ENCODE measurements at regions not wholly inside any gene's neighbourhood (a gene's known extent, or its start where the extent isn't known, plus 50 kb on each side); places are given as distances from the start of the nearest gene placed in this dataset.
"Not testable (repeated sequence)": the region's sequence is repeated elsewhere in the genome, so short reads cannot be mapped to it uniquely, and the experiment has no call there.

GRCh38 chr2:111395350-111396128 lies 274.8 kb downstream of the BCL2L11 start:
- peak; percentile 4 for DNase-seq (ENCODE audit: low read depth)
- H3K4me3 ChIP-seq (ENCODE audit: low read length), result not testable (repeated sequence)

DNA sequence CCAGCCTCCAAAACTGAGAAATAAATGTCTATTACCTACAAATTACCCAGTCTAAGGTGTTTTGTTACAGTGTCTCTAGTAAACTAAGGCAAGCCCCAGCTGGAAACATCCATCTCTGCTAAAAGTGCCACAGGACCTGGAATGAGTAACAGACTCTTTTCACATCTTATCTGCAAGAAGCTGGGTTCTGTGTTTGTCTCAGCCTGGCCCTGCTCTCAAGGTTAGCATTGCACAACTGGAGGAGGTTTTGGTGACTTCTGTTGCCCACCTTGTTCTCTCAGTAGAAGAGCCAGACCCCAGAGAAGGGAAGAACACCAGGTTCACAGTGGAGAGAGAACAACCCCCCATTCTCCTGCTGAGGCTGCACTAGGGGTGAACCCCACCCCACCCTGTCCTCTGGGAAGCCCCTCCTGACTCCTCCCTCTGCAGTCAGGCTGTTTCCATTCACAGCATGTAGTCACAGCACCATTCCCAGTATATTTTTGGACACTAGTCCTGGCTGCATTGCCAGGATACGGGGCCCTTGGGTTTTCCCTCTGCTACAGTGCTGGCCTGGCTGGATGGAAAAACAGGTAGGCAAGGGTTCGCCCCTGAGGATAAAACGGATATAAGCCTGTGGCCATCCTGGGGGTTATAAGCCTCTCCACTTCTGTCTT lies 280.0 kb downstream of the BCL2L11 start:
- not testable (repeated sequence) for H3K9ac ChIP-seq (ENCODE audit: low read length); H3K4me3 ChIP-seq (ENCODE audit: low read length); H3K4me1 ChIP-seq (ENCODE audit: control insufficient read depth, insufficient read depth, low read length); DNase-seq (ENCODE audit: low read depth); H3K9me3 ChIP-seq (ENCODE audit: control insufficient read depth, low read length); H3K36me3 ChIP-seq (ENCODE audit: control insufficient read depth, insufficient read depth, low read length, severe bottlenecking); H3K27me3 ChIP-seq (replicated peaks; ENCODE audit: control insufficient read depth, insufficient read depth, low read length)

More at GRCh38 chr2:111395350-111396128, 274.8 kb downstream of the BCL2L11 start:
- not testable (repeated sequence) for H3K27me3 ChIP-seq (replicated peaks; ENCODE audit: control insufficient read depth, insufficient read depth, low read length); H3K4me1 ChIP-seq (ENCODE audit: control insufficient read depth, insufficient read depth, low read length); H3K36me3 ChIP-seq (ENCODE audit: control insufficient read depth, insufficient read depth, low read length, severe bottlenecking); H3K9ac ChIP-seq (ENCODE audit: low read length); H3K9me3 ChIP-seq (ENCODE audit: control insufficient read depth, low read length)

DNA sequence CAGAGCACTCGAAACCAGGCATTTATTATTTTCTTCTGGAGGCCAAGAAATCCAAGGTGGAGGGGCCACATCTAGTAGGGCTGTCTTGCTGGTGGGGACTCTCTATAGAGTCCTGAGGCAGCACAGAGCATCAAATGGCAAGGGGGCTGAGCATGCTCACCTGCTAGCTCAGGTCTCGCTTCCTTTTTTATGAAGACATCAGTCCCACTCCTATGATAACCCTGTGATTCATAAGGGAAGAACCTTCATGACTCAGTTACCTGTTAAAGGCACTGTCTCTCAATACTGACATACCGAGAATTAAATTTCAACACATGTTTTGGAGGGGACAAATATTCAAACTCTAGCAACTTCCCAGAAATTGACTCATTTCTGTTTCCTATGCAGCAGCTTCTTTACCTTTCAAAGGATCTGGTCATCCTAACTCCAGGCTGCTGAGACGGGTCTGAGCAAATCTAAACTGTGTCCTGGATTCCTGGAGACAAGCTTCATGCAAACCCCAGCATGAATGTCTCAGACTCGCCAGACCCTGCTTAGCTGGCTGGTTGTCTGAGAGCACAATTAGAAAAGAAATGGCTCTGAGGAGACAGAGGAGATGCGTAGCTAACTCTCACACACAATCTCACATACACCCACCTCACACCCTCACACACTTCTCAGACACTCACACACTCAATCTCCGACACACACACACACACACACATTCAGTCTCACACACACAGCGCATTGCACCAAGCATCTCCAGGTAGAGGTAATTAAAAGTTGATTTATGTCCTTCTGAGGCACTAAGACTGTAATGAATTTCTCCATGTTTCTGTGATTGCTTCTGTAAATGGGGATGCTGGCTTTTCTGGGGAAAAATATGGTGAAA lies 280.8 kb downstream of the BCL2L11 start:
- not testable (repeated sequence) for H3K9me3 ChIP-seq (ENCODE audit: control insufficient read depth, low read length); H3K36me3 ChIP-seq (ENCODE audit: control insufficient read depth, insufficient read depth, low read length, severe bottlenecking); H3K4me1 ChIP-seq (ENCODE audit: control insufficient read depth, insufficient read depth, low read length); H3K9ac ChIP-seq (ENCODE audit: low read length); DNase-seq (ENCODE audit: low read depth); H3K27me3 ChIP-seq (replicated peaks; ENCODE audit: control insufficient read depth, insufficient read depth, low read length); H3K4me3 ChIP-seq (ENCODE audit: low read length)

- not testable (repeated sequence) for DNase-seq (ENCODE audit: low read depth); H3K4me1 ChIP-seq (ENCODE audit: control insufficient read depth, insufficient read depth, low read length)
Observed at GRCh38 chr2:111402450-111402849, 281.7 kb downstream of the BCL2L11 start.

DNA sequence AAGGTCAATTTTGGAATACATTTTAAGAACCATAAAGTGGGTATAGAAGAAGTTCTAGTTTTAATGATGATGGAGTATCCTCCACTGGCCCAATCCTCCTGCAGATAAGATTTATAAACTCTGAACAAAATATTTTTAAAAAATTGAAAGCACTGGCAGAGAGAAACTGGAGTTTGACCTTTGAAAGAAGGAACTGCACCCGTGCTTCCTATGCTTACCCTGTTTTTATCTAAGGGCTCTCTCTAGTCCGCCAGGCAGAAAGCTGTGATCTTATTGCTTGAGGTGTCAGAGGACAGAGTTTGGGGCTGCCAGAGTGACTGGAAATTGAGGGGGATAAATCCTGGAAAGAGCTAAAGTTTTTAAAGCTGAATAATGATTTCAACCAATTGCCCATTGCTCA lies 282.6 kb downstream of the BCL2L11 start:
- not testable (repeated sequence) for DNase-seq (ENCODE audit: low read depth); H3K36me3 ChIP-seq (ENCODE audit: control insufficient read depth, insufficient read depth, low read length, severe bottlenecking); H3K4me3 ChIP-seq (ENCODE audit: low read length); H3K9ac ChIP-seq (ENCODE audit: low read length); H3K27me3 ChIP-seq (replicated peaks; ENCODE audit: control insufficient read depth, insufficient read depth, low read length); H3K4me1 ChIP-seq (ENCODE audit: control insufficient read depth, insufficient read depth, low read length); H3K9me3 ChIP-seq (ENCODE audit: control insufficient read depth, low read length)

More at GRCh38 chr2:111402450-111402849, 281.7 kb downstream of the BCL2L11 start:
- H3K4me3 ChIP-seq (ENCODE audit: low read length); H3K36me3 ChIP-seq (ENCODE audit: control insufficient read depth, insufficient read depth, low read length, severe bottlenecking); H3K27me3 ChIP-seq (replicated peaks; ENCODE audit: control insufficient read depth, insufficient read depth, low read length); H3K9me3 ChIP-seq (ENCODE audit: control insufficient read depth, low read length); H3K9ac ChIP-seq (ENCODE audit: low read length): not testable (repeated sequence)

DNA sequence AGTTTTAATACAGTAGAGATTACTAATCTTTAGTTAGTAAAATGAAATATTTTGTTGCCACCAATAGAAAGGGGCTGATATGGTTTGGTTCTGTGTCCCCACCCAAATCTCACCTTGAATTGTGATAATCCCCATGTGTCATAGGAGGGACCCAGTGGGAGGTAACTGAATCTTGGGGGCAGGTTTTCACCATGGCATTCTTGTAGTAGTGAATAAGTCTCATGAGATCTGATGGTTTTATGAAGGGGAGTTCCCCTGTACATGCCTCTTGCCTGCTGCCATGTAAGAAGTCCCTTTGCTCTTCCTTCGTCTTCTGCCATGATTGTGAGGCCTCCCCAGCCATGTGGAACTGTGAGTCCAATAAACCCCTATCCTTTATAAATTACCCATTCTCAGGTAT lies 285.9 kb downstream of the BCL2L11 start:
- H3K4me1 ChIP-seq (ENCODE audit: control insufficient read depth, insufficient read depth, low read length); H3K9me3 ChIP-seq (ENCODE audit: control insufficient read depth, low read length); DNase-seq (ENCODE audit: low read depth); H3K36me3 ChIP-seq (ENCODE audit: control insufficient read depth, insufficient read depth, low read length, severe bottlenecking); H3K4me3 ChIP-seq (ENCODE audit: low read length); H3K9ac ChIP-seq (ENCODE audit: low read length); H3K27me3 ChIP-seq (replicated peaks; ENCODE audit: control insufficient read depth, insufficient read depth, low read length): not testable (repeated sequence)

GRCh38 chr2:111407632-111408194 lies 287.0 kb downstream of the BCL2L11 start:
- H3K9me3 ChIP-seq (ENCODE audit: control insufficient read depth, low read length); H3K27me3 ChIP-seq (replicated peaks; ENCODE audit: control insufficient read depth, insufficient read depth, low read length); DNase-seq (ENCODE audit: low read depth); H3K4me3 ChIP-seq (ENCODE audit: low read length); H3K9ac ChIP-seq (ENCODE audit: low read length); H3K4me1 ChIP-seq (ENCODE audit: control insufficient read depth, insufficient read depth, low read length); H3K36me3 ChIP-seq (ENCODE audit: control insufficient read depth, insufficient read depth, low read length, severe bottlenecking): not testable (repeated sequence)

GRCh38 chr2:111410868-111411406 lies 290.2 kb downstream of the BCL2L11 start:
- not testable (repeated sequence) for DNase-seq (ENCODE audit: low read depth); H3K27me3 ChIP-seq (replicated peaks; ENCODE audit: control insufficient read depth, insufficient read depth, low read length); H3K4me1 ChIP-seq (ENCODE audit: control insufficient read depth, insufficient read depth, low read length); H3K36me3 ChIP-seq (ENCODE audit: control insufficient read depth, insufficient read depth, low read length, severe bottlenecking); H3K4me3 ChIP-seq (ENCODE audit: low read length); H3K9me3 ChIP-seq (ENCODE audit: control insufficient read depth, low read length); H3K9ac ChIP-seq (ENCODE audit: low read length)

DNA sequence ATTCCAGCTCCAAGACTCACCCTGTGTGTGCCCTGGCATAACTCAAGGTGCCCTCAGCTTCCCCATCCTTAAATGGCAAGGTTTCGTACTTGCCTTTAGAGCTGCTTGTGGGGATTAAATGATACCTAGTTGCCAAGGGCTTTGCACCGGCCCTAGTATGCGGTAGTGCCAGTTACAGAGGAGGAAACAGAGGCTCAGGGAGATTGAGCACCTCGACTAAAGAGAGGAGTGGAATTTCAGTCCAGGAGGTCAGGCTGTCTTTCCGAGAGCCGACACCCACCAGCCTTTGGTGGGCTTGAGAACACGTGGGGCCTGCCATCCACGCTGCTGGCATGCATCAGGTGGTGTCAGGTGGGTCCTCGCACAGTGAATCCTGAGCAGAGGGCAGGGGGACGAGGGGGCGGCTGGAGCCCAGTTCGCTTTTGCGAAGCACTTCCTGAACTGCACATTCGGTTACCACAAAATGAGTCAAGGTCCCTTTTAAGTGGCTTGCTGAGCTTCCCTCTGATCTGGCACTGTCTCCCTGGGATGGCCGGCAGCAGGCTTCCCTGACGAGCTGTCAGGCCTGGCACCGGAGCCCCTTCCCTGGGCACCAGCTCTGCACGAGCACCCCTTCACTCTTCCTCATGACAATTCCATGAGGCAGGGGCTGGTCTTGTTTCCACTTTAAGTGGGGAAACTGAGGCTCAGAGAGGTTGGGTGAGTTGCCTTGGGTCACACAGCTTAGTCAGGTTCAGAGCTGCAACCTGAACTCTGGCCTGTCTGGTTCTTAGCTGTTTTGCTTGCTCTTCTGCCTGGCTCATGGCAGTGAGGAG lies 291.4 kb downstream of the BCL2L11 start:
- H3K27me3 ChIP-seq (replicated peaks; ENCODE audit: control insufficient read depth, insufficient read depth, low read length); H3K9me3 ChIP-seq (ENCODE audit: control insufficient read depth, low read length); H3K4me3 ChIP-seq (ENCODE audit: low read length); H3K9ac ChIP-seq (ENCODE audit: low read length); H3K4me1 ChIP-seq (ENCODE audit: control insufficient read depth, insufficient read depth, low read length); DNase-seq (ENCODE audit: low read depth); H3K36me3 ChIP-seq (ENCODE audit: control insufficient read depth, insufficient read depth, low read length, severe bottlenecking): not testable (repeated sequence)

DNA sequence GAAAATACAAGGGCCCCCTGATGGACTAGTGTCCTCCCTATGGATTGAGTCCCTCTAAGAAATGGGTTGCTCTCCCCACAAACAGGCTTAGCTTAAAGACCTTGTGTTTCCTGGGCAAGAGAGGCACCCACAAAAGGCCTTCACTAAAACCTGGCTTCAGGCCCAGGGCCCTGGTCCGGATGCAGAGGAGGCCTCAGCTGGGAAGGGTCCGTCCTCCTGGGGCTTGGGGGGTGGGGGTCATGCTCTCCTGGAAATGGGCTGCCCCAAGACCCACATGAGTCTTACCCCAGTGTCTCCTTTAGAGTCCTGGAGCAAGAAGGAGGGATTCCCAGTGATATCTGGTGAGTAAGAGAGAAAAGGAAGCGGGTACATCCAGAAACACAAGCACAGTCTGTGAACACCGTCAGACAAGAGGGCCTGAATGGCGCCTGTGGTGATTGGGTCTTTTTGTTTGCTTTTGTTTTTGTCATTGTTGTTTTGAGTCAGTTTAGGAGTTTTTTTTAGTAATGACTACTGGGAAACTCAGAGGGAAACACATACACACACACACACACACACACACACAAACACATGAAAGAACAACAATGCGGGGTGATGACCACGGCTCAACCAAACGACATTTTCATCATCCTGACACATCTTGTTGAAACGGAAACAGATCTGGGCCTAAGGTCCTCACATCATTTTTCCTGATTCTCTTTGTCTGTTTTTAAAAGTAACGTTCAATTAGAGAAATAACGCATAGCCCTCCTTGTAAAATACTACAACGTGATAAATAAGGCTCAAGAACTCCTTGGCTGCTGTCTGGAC lies 292.3 kb downstream of the BCL2L11 start:
- not testable (repeated sequence) for H3K4me1 ChIP-seq (ENCODE audit: control insufficient read depth, insufficient read depth, low read length); H3K9me3 ChIP-seq (ENCODE audit: control insufficient read depth, low read length); DNase-seq (ENCODE audit: low read depth); H3K9ac ChIP-seq (ENCODE audit: low read length); H3K4me3 ChIP-seq (ENCODE audit: low read length); H3K36me3 ChIP-seq (ENCODE audit: control insufficient read depth, insufficient read depth, low read length, severe bottlenecking); H3K27me3 ChIP-seq (replicated peaks; ENCODE audit: control insufficient read depth, insufficient read depth, low read length)

All from adipocyte (in vitro differentiated cells).